Coronary artery (tissue), 2 donors: ENCODE measurements at regions not wholly inside any gene's neighbourhood (a gene's known extent, or its start where the extent isn't known, plus 50 kb on each side); places are given as distances from the start of the nearest gene placed in this dataset.

Source experiments
- DNase-seq: peaks from one replicate; pipeline ENCODE4 v3.0.0-alpha.2; 2017; ENCODE audit warnings: low spot score
- H3K27ac ChIP-seq, 2 donors: fragments of 200-600 bp; sonication (generic); one replicate each; pipeline ENCODE4 v1.5.1; 2016 to 2019
- H3K4me3 ChIP-seq: fragments of 200-600 bp; sonication (generic); 2 replicates; pipeline ENCODE4 v1.5.1; 2016; ENCODE audit warnings: mild to moderate bottlenecking, moderate library complexity
- CTCF ChIP-seq: fragments of 200-600 bp; sonication (generic); IDR thresholded peaks from one replicate; pipeline ENCODE4 v1.5.1; 2019; ENCODE audit warnings: antibody characterized with exemption

GRCh38 chr11:19651028-19651427 lies 61.6 kb upstream of the NAV2 start:
- Histone ChIP-seq H3K27ac (no peak overlapping the region), H3K4me3 (no peak overlapping the region)
- DNase-seq, result no peak
- no peak for TF ChIP-seq CTCF

GRCh38 chr11:19650467-19650866 lies 62.2 kb upstream of the NAV2 start:
- no peak for TF ChIP-seq CTCF
- no peak for DNase-seq

GRCh38 chr11:19649751-19650150 lies 62.9 kb upstream of the NAV2 start:
- no peak overlapping the region for H3K27ac ChIP-seq
- TF ChIP-seq CTCF, result no peak
- no peak for DNase-seq
- H3K4me3 ChIP-seq, result no peak overlapping the region

More at GRCh38 chr11:19650467-19650866, 62.2 kb upstream of the NAV2 start:
- Histone ChIP-seq H3K27ac (no peak overlapping the region), H3K4me3 (no peak overlapping the region)

- no peak for TF ChIP-seq CTCF
- Histone ChIP-seq H3K27ac (no peak overlapping the region), H3K4me3 (no peak overlapping the region)
- no peak for DNase-seq
Observed at GRCh38 chr11:19648321-19648720, 64.3 kb upstream of the NAV2 start.

GRCh38 chr11:19647816-19648215 lies 64.8 kb upstream of the NAV2 start:
- Histone ChIP-seq H3K27ac (no peak overlapping the region), H3K4me3 (no peak overlapping the region)
- no peak for DNase-seq
- TF ChIP-seq CTCF, result no peak

- no peak overlapping the region for H3K27ac ChIP-seq
- no peak overlapping the region for H3K4me3 ChIP-seq
- no peak for DNase-seq
- no peak for TF ChIP-seq CTCF
Observed at GRCh38 chr11:19646921-19647320, 65.7 kb upstream of the NAV2 start.

- TF ChIP-seq CTCF, result no peak
- Histone ChIP-seq H3K27ac (no peak overlapping the region), H3K4me3 (no peak overlapping the region)
- no peak for DNase-seq
Observed at GRCh38 chr11:19646308-19646707, 66.3 kb upstream of the NAV2 start.
